ENCODE measurements at regions not wholly inside any gene's neighbourhood (a gene's known extent, or its start where the extent isn't known, plus 50 kb on each side); places are given as distances from the start of the nearest gene placed in this dataset.
A peak's percentile ranks its signal among the peaks of the same experiment; 100 is the strongest.

- TF ChIP-seq CTCF (IDR thresholded peaks at IDR 0.05; ENCODE audit: insufficient read depth, low read length) (no peak), REST (IDR thresholded peaks at IDR 0.05; ENCODE audit: insufficient replicate concordance, low read depth) (no peak), SPI1 (IDR thresholded peaks at IDR 0.05; ENCODE audit: borderline replicate concordance, low read depth) (no peak)
- peak in 1 of 2 experiments; percentile 39 for DNase-seq (ENCODE audit: low read depth in 1 of 2, low spot score in 1 of 2)
- H3K27me3 ChIP-seq (ENCODE audit: insufficient read depth, poor library complexity, severe bottlenecking): no peaks in the 10 kb centered on the region
- H3K4me3 ChIP-seq (replicated peaks; ENCODE audit: insufficient read depth, low read length): no peak overlapping the region
- H3K27ac ChIP-seq (replicated peaks): no peak overlapping the region
Observed at GRCh38 chr15:62641825-62642224, 400.7 kb upstream of the TPM1 start.

- Histone ChIP-seq H3K27ac (replicated peaks) (no peak overlapping the region), H3K4me3 (replicated peaks; ENCODE audit: insufficient read depth, low read length) (no peak overlapping the region), H3K27me3 (ENCODE audit: insufficient read depth, poor library complexity, severe bottlenecking) (no peaks in the 10 kb centered on the region)
- TF ChIP-seq SPI1 (IDR thresholded peaks at IDR 0.05; ENCODE audit: borderline replicate concordance, low read depth) (no peak), POLR2AphosphoS5 (IDR thresholded peaks at IDR 0.05; ENCODE audit: low read depth) (no peak), CTCF (IDR thresholded peaks at IDR 0.05; ENCODE audit: insufficient read depth, low read length) (no peak), GABPA (IDR thresholded peaks at IDR 0.05; ENCODE audit: low read depth) (no peak), REST (IDR thresholded peaks at IDR 0.05; ENCODE audit: insufficient replicate concordance, low read depth) (no peak)
- DNase-seq (ENCODE audit: low read depth in 1 of 2, low spot score in 1 of 2): no peak
Observed at GRCh38 chr15:62643572-62643971, 399.0 kb upstream of the TPM1 start.

GRCh38 chr15:62644216-62644888, 398.2 kb upstream of the TPM1 start:
- DNase-seq (ENCODE audit: low read depth in 1 of 2, low spot score in 1 of 2): no peak
- H3K27ac ChIP-seq (replicated peaks): no peak overlapping the region
- H3K27me3 ChIP-seq (ENCODE audit: insufficient read depth, poor library complexity, severe bottlenecking): no peaks in the 10 kb centered on the region
- TF ChIP-seq REST (IDR thresholded peaks at IDR 0.05; ENCODE audit: insufficient replicate concordance, low read depth) (no peak), SPI1 (IDR thresholded peaks at IDR 0.05; ENCODE audit: borderline replicate concordance, low read depth) (no peak), GABPA (IDR thresholded peaks at IDR 0.05; ENCODE audit: low read depth) (no peak), POLR2AphosphoS5 (IDR thresholded peaks at IDR 0.05; ENCODE audit: low read depth) (no peak), CTCF (IDR thresholded peaks at IDR 0.05; ENCODE audit: insufficient read depth, low read length) (no peak)
- H3K4me3 ChIP-seq (replicated peaks; ENCODE audit: insufficient read depth, low read length): no peak overlapping the region
